ENCODE measurements at regions not wholly inside any gene's neighbourhood (a gene's known extent, or its start where the extent isn't known, plus 50 kb on each side); places are given as distances from the start of the nearest gene placed in this dataset.

DNA sequence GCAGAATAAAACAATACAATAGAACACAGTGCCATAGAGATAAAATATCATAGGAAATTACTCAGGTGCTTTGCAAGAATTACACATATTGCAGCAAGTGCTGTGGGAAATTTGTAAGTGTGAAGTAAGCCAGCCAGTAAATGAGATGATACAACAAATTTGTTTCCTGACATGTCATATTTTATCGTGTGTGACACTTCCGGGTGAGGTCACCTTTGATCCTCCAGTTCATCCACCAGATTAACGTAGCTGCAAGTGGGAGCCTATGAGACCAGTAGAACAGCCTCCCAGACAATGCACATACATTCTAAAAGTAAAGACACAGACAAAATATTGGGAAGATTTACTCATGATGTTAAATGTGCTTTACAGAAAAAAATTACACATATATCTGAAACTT is 72.2 kb downstream of the PRDM9 start:
- DNase-seq, result no peak

DNA sequence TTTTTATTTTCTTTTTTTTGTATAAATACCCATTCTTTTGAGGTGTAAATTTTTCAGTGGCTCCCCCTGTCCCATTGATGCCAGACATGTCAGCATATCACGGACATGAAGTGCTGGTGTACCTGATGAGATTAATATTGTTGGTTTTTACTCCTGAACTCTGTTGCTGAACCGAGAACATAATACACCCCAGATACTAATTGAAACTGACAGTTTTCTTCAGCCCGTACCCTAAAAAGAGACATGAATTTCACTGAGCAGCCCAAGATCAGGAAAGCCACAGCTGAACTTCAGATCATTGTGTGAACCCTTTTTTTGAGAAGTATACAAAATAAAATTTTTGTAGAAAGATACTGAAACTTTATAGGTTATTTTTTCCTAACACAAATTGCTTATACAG is 75.7 kb downstream of the PRDM9 start:
- no peak for DNase-seq

DNA sequence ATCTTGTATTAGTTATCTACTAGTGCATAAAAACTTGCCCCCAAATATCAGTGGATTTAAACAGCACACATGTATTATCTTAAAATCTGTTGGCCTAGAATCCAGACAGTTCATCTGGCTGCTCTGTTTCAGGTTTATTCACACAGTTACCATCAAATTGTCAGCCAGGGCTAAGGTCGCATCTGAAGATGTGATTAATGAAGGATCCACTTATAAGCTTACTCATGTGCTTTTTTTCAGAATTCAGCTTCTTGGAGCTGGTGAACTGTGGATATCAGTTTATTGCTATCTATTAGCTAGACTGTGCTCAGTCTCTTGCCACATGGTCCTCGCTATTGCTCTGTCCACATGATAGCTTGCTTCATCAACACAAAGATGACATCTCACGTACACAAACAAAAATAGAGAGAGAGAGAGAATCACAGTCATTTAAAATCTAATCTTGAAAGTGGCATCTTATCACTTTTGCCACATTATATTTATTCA is 81.5 kb downstream of the PRDM9 start:
- DNase-seq, result no peak

GRCh38 chr5:23591250-23591649 is 83.8 kb downstream of the PRDM9 start:
- DNase-seq, result no peak

DNA sequence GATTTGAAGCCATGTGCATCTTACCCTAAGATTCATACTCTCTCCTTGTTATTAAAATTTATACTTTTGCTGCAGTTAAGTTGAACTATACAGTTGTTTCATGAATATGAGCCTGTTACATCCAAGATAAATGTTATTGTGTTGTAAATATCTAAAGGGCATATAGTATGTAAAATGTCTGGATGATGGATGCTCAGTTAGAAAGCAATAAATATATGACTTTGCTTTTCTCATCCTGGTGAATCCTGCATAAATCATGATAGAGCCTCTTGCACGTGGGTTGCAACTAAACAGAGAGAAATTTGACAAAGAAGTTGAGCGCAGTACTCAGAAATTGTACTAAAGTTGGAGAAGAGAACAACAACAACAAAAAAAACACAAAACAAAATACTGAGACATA is 99.5 kb downstream of the PRDM9 start:
- no peak for DNase-seq

DNA sequence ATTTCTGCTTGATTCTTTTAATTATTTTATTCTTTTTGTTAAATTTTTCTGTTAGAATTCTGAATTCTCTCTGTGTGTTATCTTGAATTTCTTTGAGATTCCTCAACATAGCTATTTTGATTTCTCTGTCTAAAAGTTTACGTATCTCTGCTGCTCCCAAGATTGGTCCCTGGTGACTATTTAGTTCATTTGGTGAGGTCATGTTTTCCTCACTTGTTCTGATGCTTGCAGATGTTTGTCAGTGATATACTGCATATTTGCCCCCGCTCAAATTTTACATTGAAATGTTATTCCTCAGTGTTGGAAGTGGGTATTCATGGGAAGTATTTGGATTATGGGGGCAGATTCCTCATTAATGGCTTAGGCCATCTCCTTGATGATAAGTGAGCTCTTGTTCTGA is 105.3 kb downstream of the PRDM9 start:
- DNase-seq, result no peak

- DNase-seq, result no peak
These were observed 106.2 kb downstream of the PRDM9 start for GRCh38 chr5:23613566-23613965.

- DNase-seq, result no peak
These were observed 107.0 kb downstream of the PRDM9 start for GRCh38 chr5:23614422-23614821.

DNA sequence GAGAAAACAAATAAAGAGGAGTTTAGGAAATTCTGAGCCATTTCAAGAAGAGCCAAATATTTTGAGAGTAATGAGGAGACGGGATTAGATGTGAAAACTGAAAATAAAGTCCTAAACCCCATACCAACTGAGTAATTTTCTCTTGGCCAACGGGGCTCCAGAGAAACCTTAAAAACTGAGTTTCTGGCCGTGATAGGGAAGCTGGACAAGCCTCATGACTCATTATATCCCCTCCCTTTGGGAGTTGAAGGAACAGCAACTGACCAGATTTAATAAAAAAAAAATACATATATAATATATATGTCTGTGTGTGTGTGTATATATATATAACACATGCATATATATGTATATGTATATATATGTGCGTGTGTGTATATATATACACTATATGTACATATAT is 119.6 kb downstream of the PRDM9 start:
- DNase-seq, result no peak

DNA sequence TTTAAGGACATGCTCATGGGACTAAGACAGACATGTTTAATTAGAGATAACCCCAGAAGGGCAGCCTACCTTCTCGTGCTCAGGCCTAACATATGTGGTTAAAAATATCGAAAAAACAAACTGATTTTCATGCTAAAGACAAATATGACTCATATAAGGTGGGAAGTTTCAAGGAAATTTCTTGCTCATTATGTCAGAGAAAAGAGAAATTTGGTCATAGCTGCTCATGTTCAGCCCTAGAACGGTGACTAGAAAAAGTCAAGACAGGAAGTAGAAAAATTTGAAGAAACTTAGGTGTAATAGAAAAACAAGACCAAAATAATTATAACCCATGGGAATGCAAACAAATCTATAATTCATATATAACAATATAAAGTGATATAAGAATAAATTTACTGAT is 120.6 kb downstream of the PRDM9 start:
- DNase-seq, result no peak

DNA sequence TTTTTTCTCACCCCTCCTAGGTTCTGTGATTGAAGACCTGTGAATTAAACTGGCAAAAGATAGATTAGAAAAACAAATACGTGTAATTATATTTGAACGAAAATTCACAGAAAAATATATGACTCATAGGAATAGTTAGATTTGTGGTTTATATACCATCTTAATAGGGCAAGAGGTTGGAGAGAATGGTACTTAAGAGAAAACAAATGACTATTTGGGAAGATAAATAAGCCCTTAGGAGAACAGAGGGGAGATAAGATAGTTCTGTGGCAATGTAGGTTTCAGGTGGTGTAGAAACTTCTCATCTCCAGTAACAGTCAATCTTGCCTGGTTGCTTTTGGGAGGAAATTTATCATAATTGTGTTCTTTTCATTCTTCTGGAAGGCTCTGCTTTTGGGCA is 122.0 kb downstream of the PRDM9 start:
- no peak for DNase-seq

- no peak for DNase-seq
These were observed 124.1 kb downstream of the PRDM9 start for GRCh38 chr5:23631302-23632045.

DNA sequence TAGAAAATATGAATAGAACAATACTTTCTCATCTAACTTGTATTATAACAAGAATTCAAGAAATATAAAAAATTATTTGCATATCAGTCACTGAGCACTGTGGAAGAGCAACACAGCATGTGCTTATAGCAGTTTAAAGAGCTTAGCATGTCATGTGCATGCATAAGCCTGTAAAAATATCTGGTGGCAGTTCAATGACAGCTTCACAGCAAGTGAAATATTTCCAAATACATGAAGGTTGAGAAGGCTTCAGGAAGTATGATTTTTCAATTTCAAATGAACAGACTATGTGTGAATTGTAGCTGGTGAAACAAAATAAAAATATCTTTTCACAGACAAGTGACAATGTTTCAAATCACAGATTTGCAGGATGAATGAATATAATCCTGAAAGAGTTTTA is 128.5 kb downstream of the PRDM9 start:
- no peak for DNase-seq

DNA sequence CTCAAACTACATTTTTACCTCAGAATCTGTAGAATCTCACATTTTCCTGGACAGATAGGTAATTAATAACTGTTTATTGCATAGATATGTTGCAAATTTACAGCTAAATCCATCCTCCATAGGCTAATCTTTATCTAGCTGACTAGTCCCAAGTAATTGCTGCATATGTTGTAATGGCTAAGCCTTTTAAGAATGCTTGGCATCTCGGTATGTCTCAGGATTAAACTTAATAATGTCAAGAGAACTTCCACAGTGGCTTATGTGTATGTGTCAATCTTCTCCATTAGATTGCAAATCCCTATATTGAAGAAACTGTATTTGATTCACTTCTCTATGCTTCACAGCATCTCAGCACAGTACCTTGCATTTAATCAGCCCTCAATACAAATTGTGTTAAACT is 131.9 kb downstream of the PRDM9 start:
- DNase-seq, result no peak

DNA sequence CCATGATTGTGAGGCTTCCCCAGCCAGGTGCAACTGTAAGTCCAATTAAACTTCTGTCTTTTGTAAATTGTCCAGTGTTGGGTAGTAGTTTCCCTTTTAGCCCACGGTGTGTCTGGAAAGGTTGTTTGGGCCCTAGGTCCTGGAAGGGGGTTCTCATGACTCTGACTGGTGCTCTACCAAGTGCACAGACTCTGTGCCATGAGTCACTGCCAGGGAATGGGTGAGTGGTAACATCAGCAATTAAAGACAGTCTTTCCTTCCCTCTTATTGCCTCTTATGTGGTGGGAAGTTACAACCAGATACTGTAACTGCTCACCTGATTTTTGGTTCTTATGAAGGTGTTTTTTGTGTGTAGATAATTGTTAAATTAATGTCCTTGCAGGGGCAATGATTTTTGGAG is 141.2 kb downstream of the PRDM9 start:
- no peak for DNase-seq

DNA sequence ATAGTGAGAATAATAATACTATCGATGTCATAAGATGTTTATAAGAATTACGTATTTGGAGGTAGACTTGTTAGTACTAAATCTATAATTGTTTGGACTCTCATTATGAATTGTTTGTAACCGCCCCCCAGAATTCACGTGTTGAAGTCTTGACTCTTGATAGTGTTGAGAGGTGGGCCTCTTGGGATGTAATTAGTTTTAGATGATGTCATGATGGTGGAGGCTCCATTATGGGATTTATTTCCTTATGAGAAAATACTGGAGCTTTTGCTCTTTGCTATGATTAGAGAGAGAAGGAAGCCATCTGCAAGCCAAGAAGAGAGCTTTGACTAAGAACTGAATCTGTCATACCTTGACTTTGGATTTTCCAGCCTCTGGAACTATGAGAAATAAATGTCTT is 142.2 kb downstream of the PRDM9 start:
- DNase-seq, result no peak

- DNase-seq, result no peak
These were observed 148.3 kb downstream of the PRDM9 start for GRCh38 chr5:23655674-23656073.

DNA sequence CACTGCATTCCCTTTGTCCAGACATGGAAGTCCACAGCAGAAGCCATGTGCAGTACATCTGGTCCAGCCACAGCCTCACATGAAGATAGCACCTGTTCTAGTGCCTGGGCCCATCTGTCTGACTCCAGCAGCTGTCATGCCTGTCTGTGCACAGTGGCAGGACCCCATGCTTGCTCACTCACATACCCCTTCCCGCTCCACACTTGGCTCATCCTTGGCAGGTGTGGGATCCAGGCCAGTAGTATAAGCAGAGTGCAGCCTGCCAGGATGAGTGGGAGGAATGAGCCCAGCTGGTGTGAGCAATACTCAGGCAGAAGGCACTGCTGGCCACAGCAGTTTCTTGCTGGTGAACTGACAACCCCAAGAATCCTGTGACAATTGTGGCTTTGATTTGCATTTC is 168.0 kb downstream of the PRDM9 start:
- DNase-seq, result peak; percentile 79

- no peak for DNase-seq
These were observed 170.6 kb downstream of the PRDM9 start for GRCh38 chr5:23677996-23678395.

DNA sequence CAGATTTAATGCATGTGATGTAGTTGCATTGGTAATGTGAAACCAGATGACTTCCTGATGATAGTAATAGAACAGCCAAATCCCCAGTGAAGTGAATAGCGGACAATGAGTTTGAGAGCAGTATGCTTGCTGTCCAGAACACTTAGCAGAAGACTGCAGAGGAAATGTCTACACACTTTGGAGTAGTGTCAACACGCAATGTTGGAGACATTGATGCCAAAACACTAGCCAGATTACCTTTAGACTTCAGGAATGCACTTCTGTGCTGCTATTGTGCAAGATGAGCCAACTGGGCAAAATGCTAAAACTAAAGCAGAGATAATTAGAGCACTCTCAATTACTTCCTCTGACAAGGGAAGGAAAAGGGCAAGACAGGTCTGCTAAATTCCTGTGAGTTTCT is 176.7 kb downstream of the PRDM9 start:
- DNase-seq, result no peak

GRCh38 chr5:23703940-23704855 is 196.8 kb downstream of the PRDM9 start:
- DNase-seq, result peak; percentile 86

DNA sequence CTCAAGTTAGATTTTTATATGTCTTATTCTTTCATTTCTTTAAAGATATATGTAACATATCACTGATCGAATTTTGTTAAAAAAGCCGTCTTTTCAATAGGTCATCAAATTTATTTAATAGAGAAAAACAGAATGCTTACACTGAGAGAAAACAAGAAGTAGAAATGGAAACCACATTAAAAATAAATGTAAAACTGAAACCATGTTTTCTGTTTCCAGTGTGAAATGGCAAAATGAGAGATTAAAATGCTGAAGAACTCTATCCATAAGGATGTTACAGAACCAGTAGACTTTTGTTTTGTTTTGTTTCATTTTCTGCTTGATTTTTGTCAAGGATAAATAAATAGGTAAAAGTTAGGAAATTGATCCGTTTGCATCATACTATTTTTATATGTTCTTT is 210.1 kb downstream of the PRDM9 start:
- no peak for DNase-seq

DNA sequence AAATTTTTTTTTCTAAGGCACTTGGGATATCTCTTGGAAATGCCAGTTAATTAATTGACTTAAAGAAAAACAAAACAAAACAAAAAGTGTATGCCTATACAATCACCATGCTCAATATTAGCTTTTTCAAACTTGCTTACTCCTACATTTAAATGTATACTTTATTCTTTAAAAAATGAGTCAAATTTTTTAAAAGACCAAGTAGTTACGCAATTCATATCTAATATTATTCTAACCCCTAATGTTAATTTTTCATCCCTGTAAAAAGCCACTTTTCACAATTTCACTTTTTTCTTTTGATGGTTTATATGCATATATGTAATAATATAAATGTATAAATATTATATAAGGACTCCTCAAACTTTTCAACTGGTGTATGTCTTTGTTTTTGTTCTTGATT is 211.2 kb downstream of the PRDM9 start:
- no peak for DNase-seq

- DNase-seq, result no peak
These were observed 213.9 kb downstream of the PRDM9 start for GRCh38 chr5:23721336-23721735.

All from SHP77 treated with DMSO at 0.1 percent for 48 hours (cell line).